HEK293 (cell line): ENCODE measurements at regions not wholly inside any gene's neighbourhood (a gene's known extent, or its start where the extent isn't known, plus 50 kb on each side); places are given as distances from the start of the nearest gene placed in this dataset.

Experiments used
- CTCF ChIA-PET: fragments of 350-600 bp; formaldehyde crosslinking; extraction: SDS; loops from one replicate; lab custom pipeline; 2021; ENCODE audit warnings: antibody characterized with exemption; lab: Yijun Ruan, JAX
- POLR2A ChIA-PET: fragments of 300-600 bp; formaldehyde crosslinking; extraction: SDS; loops from one replicate; lab custom pipeline; 2020; ENCODE audit warnings: antibody characterized with exemption, inconsistent platforms; lab: Yijun Ruan, JAX
- H3K27ac ChIP-seq: fragments of 200-500 bp; sonication (Bioruptor generic); 2 replicates; pipeline ENCODE4 v1.5.1; 2014; ENCODE audit warnings: low read depth, low read length, control low read depth, inconsistent platforms; ENCODE audit errors: extremely low read depth
- H3K36me3 ChIP-seq, 2 experiments: fragments of 200-500 bp in 1 of 2; sonication (Bioruptor generic) in 1 of 2; 1 replicate in 1 of 2; 2 replicates in 1 of 2; pipeline ENCODE4 v1.5.1; 2014 to 2017; ENCODE audit warnings: inconsistent platforms in 2 of 2, low read length in 2 of 2; ENCODE audit not compliant: control insufficient read depth in 2 of 2, insufficient read depth in 1 of 2
- H3K4me1 ChIP-seq: fragments of 200-500 bp; sonication (Bioruptor generic); 2 replicates; pipeline ENCODE4 v1.5.1; 2014; ENCODE audit warnings: mild to moderate bottlenecking, low read length, inconsistent platforms; ENCODE audit not compliant: control insufficient read depth, insufficient read depth
- H3K4me3 ChIP-seq: 2 replicates; pipeline ENCODE4 v1.5.1; 2011; ENCODE audit warnings: low read depth, mild to moderate bottlenecking, control low read depth, low read length, moderate library complexity
- H3K9me3 ChIP-seq: fragments of 200-500 bp; sonication (Bioruptor generic); 2 replicates; pipeline ENCODE4 v1.5.1; 2014; ENCODE audit warnings: low read depth, low read length, inconsistent platforms; ENCODE audit not compliant: control insufficient read depth, insufficient read depth
- AEBP2 ChIP-seq: fragments of 450-650 bp; formaldehyde crosslinking; IDR thresholded peaks from 2 replicates; pipeline ENCODE4 v1.5.1; 2016; ENCODE audit warnings: missing biosample characterization, missing genetic modification characterization, borderline replicate concordance
- BCL11A ChIP-seq: fragments of 450-650 bp; formaldehyde crosslinking; IDR thresholded peaks from 2 replicates; pipeline ENCODE4 v1.5.1; 2016; ENCODE audit warnings: low read depth, missing biosample characterization, missing genetic modification characterization
- HOXC10 ChIP-seq: sonication (generic); formaldehyde crosslinking; IDR thresholded peaks from 2 replicates; pipeline ENCODE4 v1.8.1; 2023; ENCODE audit warnings: mild to moderate bottlenecking, missing genetic modification reagents
- IKZF3 ChIP-seq: fragments of 450-650 bp; IDR thresholded peaks from 2 replicates; pipeline ENCODE4 v1.5.0; 2018; ENCODE audit warnings: missing biosample characterization, mild to moderate bottlenecking, missing genetic modification characterization, moderate library complexity
- INSM2 ChIP-seq: fragments of 450-650 bp; formaldehyde crosslinking; IDR thresholded peaks from 2 replicates; pipeline ENCODE4 v1.5.1; 2016; ENCODE audit warnings: missing biosample characterization, missing genetic modification characterization
- PRDM4 ChIP-seq: fragments of 450-650 bp; formaldehyde crosslinking; IDR thresholded peaks from 2 replicates; pipeline ENCODE4 v1.5.1; 2017; ENCODE audit warnings: missing biosample characterization, missing genetic modification characterization
- REPIN1 ChIP-seq: fragments of 450-650 bp; formaldehyde crosslinking; IDR thresholded peaks from 2 replicates; pipeline ENCODE4 v1.5.1; 2017; ENCODE audit warnings: missing biosample characterization, missing genetic modification characterization, low read depth
- TCF7L2 ChIP-seq: IDR thresholded peaks from 2 replicates; pipeline ENCODE4 v1.6.1; 2011; ENCODE audit warnings: low read depth, mild to moderate bottlenecking, inconsistent platforms, low read length, moderate library complexity, borderline replicate concordance
- ZBTB44 ChIP-seq: fragments of 450-650 bp; IDR thresholded peaks from 2 replicates; pipeline ENCODE4 v1.5.1; 2018; ENCODE audit warnings: missing biosample characterization, mild to moderate bottlenecking, missing genetic modification characterization
- ZFHX2 ChIP-seq: fragments of 450-650 bp; formaldehyde crosslinking; conservative IDR thresholded peaks from 2 replicates; pipeline ENCODE4 v1.5.1; 2016; ENCODE audit warnings: missing biosample characterization, missing genetic modification characterization
- ZFP3 ChIP-seq: fragments of 450-650 bp; formaldehyde crosslinking; IDR thresholded peaks from 2 replicates; pipeline ENCODE4 v1.5.1; 2016; ENCODE audit warnings: low read depth, missing biosample characterization, missing genetic modification characterization
- ZNF148 ChIP-seq: fragments of 450-650 bp; formaldehyde crosslinking; IDR thresholded peaks from 2 replicates; pipeline ENCODE4 v1.5.0; 2017; ENCODE audit warnings: missing biosample characterization, missing genetic modification characterization, borderline replicate concordance
- ZNF19 ChIP-seq: fragments of 450-650 bp; formaldehyde crosslinking; IDR thresholded peaks from 2 replicates; pipeline ENCODE4; 2016; ENCODE audit warnings: missing biosample characterization, missing genetic modification characterization, low read depth
- ZNF239 ChIP-seq: fragments of 450-650 bp; formaldehyde crosslinking; IDR thresholded peaks from 2 replicates; pipeline ENCODE4 v1.5.1; 2016; ENCODE audit warnings: missing biosample characterization, missing genetic modification characterization
- ZNF274 ChIP-seq, 2 experiments: fragments of 200-500 bp in 1 of 2; fragments of 450-650 bp in 1 of 2; sonication (Bioruptor generic) in 1 of 2; formaldehyde crosslinking in 1 of 2; IDR thresholded peaks; 2 replicates each; pipeline versions ENCODE4 v1.5.1 to v1.6.1; 2014 to 2016; ENCODE audit warnings: borderline replicate concordance in 1 of 2, inconsistent platforms in 1 of 2, low read length in 1 of 2, missing biosample characterization in 1 of 2, missing genetic modification characterization in 1 of 2
- ZNF423 ChIP-seq: fragments of 450-650 bp; formaldehyde crosslinking; IDR thresholded peaks from 2 replicates; pipeline ENCODE4 v1.5.1; 2016; ENCODE audit warnings: missing biosample characterization, missing genetic modification characterization
- ZNF48 ChIP-seq: fragments of 450-650 bp; formaldehyde crosslinking; IDR thresholded peaks from 2 replicates; pipeline ENCODE4 v1.5.1; 2016; ENCODE audit warnings: missing biosample characterization, missing genetic modification characterization
- ZNF513 ChIP-seq: fragments of 450-650 bp; IDR thresholded peaks from 2 replicates; pipeline ENCODE4 v1.5.1; 2018; ENCODE audit warnings: missing biosample characterization, missing genetic modification characterization
- ZNF544 ChIP-seq: fragments of 450-650 bp; formaldehyde crosslinking; IDR thresholded peaks from 2 replicates; pipeline ENCODE4 v1.5.0; 2017; ENCODE audit warnings: missing biosample characterization, missing genetic modification characterization
- ZNF555 ChIP-seq: fragments of 450-650 bp; formaldehyde crosslinking; conservative IDR thresholded peaks from 2 replicates; pipeline ENCODE4 v1.5.1; 2017; ENCODE audit warnings: missing biosample characterization, mild to moderate bottlenecking, missing genetic modification characterization, inconsistent platforms
- ZNF658 ChIP-seq: fragments of 450-650 bp; formaldehyde crosslinking; IDR thresholded peaks from 2 replicates; pipeline ENCODE4; 2016; ENCODE audit warnings: missing biosample characterization, missing genetic modification characterization
- ZNF843 ChIP-seq: fragments of 450-650 bp; formaldehyde crosslinking; IDR thresholded peaks from 2 replicates; pipeline ENCODE4 v1.5.1; 2016; ENCODE audit warnings: missing biosample characterization, missing genetic modification characterization

DNA sequence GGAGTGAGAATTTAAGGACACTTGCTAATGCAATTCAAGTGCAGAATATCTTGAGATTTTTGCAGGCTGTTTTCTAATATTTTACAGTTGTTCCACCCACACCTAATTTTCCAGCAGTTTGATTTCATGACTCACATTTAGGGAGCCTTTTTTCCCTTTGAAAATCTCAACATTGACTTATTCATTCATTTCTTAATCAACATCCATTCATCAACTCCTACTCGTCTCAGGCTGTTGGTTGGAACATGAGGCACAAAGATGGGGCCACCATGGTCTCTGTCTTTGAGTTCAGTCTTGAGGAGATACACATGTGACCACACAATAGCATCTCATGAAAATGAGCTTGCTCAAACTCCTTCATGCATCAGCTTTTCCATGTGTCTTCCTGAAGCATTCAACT lies 135.6 kb downstream of the UNC5CL start (continued):
- TF ChIP-seq PRDM4 (no peak), ZNF274 (IDR thresholded peaks at IDR 0.05; ENCODE audit: low read length) (no peak), ZNF274 (tag by site-specific recombination; IDR thresholded peaks at IDR 0.05; ENCODE audit: borderline replicate concordance) (no peak), AEBP2 (tag by site-specific recombination) (no peak), ZNF19 (no peak)

DNA sequence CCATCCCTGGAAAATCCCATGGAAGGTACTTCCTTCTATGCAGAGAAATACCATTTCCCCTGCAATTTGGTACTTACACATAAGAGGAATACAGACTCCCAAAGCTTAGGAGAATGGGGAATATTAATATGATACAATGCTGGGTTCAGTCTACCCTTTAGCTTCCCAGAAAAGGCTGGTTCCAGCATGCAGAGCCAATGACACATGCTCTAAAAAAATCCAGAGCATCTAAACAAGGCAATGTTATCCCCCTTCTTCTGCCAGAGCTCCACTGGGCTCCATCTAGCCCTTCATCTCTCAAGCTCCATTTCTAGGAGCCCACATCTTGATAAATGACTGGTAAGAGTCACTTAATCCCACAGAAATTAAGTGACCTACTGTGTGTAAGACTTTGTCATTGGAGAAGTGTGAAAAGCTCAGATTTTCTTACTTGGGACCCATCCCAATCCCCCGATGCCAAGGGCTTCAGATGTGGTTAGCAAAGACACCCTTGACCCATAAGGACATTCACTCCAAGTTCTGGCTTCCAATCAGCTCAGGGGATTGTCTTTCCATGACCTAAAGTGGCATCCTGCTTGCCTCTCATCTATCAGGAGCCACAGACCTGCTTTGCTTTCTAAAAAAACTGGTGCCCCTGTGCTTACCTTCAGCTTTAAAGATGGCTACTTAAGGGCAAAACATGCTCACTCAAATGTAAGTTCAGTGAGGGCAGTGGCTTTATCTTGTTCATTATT lies 137.5 kb downstream of the UNC5CL start:
- ChIA-PET CTCF (interaction anchor here (0.5 to 2.6 kb wide), 4 partner anchors 11 to 134 kb away, joined by 3 to 10 read pairs (median 4); no protein-coding TSS in a partner anchor), POLR2A (no interaction called here)
- TF ChIP-seq INSM2 (tag by site-specific recombination) (no peak), ZNF423 (tag by site-specific recombination) (no peak), ZNF544 (tag by site-specific recombination) (no peak), ZFP3 (tag by site-specific recombination) (no peak), ZBTB44 (no peak), ZNF48 (tag by site-specific recombination) (no peak), ZNF843 (tag by site-specific recombination) (no peak), IKZF3 (no peak), ZNF555 (no peak), ZNF513 (no peak), TCF7L2 (no peak), ZFHX2 (tag by site-specific recombination) (no peak), BCL11A (tag by site-specific recombination) (no peak), HOXC10 (no peak), ZNF658 (tag by site-specific recombination) (no peak), REPIN1 (no peak), ZNF239 (tag by site-specific recombination) (no peak), ZNF148 (tag by site-specific recombination) (no peak)
- Histone ChIP-seq H3K9me3 (no peaks in the 10 kb centered on the region), H3K4me1 (no peaks in the 10 kb centered on the region), H3K4me3 (no peak overlapping the region), H3K36me3 (no peaks in the 10 kb centered on the region), H3K27ac (no peak overlapping the region)
